AG04450 (cell line): ENCODE measurements at regions not wholly inside any gene's neighbourhood (a gene's known extent, or its start where the extent isn't known, plus 50 kb on each side); places are given as distances from the start of the nearest gene placed in this dataset.

Experiments
- CTCF ChIA-PET: fragments of 300-600, 350-600 bp; formaldehyde crosslinking; extraction: SDS; loops from one replicate; lab custom pipeline; 2022; ENCODE audit warnings: antibody characterized with exemption, inconsistent platforms; lab: Charles Lee
- POLR2A ChIA-PET: fragments of 350-600 bp; formaldehyde crosslinking; extraction: SDS; loops from one replicate; lab custom pipeline; 2021; ENCODE audit warnings: antibody characterized with exemption, inconsistent platforms; lab: Yijun Ruan, JAX
- DNase-seq: peaks from one replicate; pipeline ENCODE4 v3.0.0-alpha.2; 2011; ENCODE audit warnings: low read depth, low spot score
- H3K27ac ChIP-seq: one replicate; pipeline ENCODE4 v1.5.1; 2012; ENCODE audit warnings: low read depth, low read length, control low read depth
- H3K27me3 ChIP-seq: one replicate; pipeline ENCODE4 v1.6.0; 2012; ENCODE audit warnings: low read length; ENCODE audit not compliant: control insufficient read depth, insufficient read depth
- H3K4me3 ChIP-seq: 2 replicates; pipeline ENCODE4 v1.5.1; 2011; ENCODE audit warnings: mild to moderate bottlenecking, low read depth, low read length, control low read depth
- H3K9me3 ChIP-seq: 2 replicates; pipeline ENCODE4 v1.5.1; 2012; ENCODE audit warnings: low read length; ENCODE audit not compliant: control insufficient read depth, insufficient read depth
- TF ChIP-seq, protein P1 (sequence below): IDR thresholded peaks from 2 replicates; pipeline ENCODE4 v1.5.1; 2011; ENCODE audit warnings: low read depth, low read length, control low read depth, inconsistent platforms

DNA sequence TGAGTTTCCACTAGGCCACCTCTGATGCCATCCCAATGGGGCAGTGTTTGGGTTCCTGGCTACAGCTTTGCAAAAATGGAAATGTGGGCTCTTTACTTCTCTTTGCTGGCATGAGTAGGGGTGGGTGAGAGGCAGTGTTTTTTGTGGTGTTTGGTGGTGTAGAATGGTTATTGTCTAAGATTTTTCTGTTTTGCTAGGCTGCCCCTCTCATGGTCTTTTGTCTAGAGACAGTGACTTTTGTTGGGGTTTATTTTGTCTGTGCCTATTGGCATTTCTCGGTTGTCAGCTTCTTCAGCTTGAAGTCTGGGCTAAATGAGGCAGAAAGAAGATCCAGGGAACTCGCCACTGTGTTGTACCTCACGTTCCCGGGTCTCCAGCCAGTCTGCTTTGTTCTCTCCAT lies 112.1 kb downstream of the CENPF start:
- Histone ChIP-seq H3K9me3 (no peaks in the 10 kb centered on the region), H3K27me3 (no peaks in the 10 kb centered on the region), H3K27ac (no peak overlapping the region), H3K4me3 (no peak overlapping the region)
- TF ChIP-seq, protein P1, sequence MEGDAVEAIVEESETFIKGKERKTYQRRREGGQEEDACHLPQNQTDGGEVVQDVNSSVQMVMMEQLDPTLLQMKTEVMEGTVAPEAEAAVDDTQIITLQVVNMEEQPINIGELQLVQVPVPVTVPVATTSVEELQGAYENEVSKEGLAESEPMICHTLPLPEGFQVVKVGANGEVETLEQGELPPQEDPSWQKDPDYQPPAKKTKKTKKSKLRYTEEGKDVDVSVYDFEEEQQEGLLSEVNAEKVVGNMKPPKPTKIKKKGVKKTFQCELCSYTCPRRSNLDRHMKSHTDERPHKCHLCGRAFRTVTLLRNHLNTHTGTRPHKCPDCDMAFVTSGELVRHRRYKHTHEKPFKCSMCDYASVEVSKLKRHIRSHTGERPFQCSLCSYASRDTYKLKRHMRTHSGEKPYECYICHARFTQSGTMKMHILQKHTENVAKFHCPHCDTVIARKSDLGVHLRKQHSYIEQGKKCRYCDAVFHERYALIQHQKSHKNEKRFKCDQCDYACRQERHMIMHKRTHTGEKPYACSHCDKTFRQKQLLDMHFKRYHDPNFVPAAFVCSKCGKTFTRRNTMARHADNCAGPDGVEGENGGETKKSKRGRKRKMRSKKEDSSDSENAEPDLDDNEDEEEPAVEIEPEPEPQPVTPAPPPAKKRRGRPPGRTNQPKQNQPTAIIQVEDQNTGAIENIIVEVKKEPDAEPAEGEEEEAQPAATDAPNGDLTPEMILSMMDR: no peak
- ChIA-PET POLR2A (no interaction called here), CTCF (no interaction called here)
- DNase-seq: no peak

DNA sequence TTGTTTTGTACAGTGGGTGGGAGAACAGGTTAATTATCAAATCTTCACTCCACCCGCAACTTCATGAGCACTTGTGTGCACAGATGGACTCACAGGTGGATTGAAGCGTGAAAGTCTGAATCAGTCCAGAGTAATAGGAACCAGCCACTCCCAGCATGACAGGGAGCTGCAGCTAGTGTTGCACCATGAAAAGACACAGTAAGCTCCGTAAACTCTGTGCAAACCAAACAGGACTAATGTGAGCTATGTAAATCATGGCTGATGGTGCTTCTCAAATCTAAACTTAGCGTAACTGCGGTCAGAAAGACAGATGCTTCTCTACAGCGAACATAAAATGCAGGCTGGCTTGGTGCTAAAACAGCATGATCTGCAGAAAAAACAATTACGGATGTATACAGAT lies 114.4 kb downstream of the CENPF start:
- DNase-seq: no peak
- H3K9me3 ChIP-seq: no peaks in the 10 kb centered on the region
- POLR2A ChIA-PET: interaction anchor here (0.6 kb wide), 1 partner anchor 19 kb away, joined by 12 read pairs; no protein-coding TSS in a partner anchor
- no peak overlapping the region for H3K27ac ChIP-seq
- no peak overlapping the region for H3K4me3 ChIP-seq
- CTCF ChIA-PET: interaction anchor here (1.3 kb wide), 1 partner anchor 429 kb away, joined by 6 read pairs; no protein-coding TSS in a partner anchor
- no peaks in the 10 kb centered on the region for H3K27me3 ChIP-seq
- TF ChIP-seq, protein P1: no peak

DNA sequence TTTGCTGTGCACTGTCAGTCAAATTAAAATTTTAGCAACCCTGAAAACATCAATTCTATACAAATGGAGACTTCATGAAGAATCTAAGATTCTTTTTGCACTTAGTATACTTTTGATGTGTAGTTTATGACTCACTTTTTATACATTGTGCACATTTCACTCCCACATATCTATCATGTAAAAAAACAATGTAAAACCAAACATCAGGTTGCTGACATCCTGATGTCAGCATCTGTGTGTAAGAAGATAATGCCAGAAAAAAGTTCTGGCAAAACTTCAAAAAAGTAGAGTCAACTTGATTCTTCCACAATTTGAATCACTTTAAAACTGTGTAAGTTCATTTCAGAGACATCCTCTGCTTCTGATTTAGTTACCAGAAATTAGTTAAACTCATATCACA lies 115.7 kb downstream of the CENPF start:
- Histone ChIP-seq H3K9me3 (no peaks in the 10 kb centered on the region), H3K27me3 (no peaks in the 10 kb centered on the region), H3K4me3 (no peak overlapping the region), H3K27ac (no peak overlapping the region)
- POLR2A ChIA-PET: no interaction called here
- peak; percentile 39 for DNase-seq
- CTCF ChIA-PET: no interaction called here
- TF ChIP-seq, protein P1: no peak

DNA sequence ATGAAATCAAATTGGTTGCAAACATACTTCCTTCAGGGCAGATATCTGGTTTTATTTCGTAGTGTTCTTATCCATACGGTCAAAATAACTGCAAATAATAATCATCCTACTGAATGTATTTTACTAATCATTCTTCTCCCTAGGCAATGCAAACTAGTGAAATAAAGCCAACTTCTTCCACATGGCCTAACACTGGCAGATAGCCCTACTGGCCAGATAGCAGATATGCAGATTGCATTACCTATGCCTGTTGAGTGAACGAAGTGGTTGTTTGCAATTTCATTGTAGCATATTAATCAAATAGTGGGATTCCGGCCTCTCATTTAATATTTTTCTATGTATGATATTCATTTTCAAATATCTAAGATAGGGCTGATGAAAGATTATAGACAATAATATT lies 116.2 kb downstream of the CENPF start:
- POLR2A ChIA-PET: no interaction called here
- Histone ChIP-seq H3K27ac (no peak overlapping the region), H3K27me3 (no peaks in the 10 kb centered on the region), H3K4me3 (no peak overlapping the region), H3K9me3 (no peaks in the 10 kb centered on the region)
- CTCF ChIA-PET: no interaction called here
- TF ChIP-seq, protein P1: peak; percentile 38
- DNase-seq: no peak

DNA sequence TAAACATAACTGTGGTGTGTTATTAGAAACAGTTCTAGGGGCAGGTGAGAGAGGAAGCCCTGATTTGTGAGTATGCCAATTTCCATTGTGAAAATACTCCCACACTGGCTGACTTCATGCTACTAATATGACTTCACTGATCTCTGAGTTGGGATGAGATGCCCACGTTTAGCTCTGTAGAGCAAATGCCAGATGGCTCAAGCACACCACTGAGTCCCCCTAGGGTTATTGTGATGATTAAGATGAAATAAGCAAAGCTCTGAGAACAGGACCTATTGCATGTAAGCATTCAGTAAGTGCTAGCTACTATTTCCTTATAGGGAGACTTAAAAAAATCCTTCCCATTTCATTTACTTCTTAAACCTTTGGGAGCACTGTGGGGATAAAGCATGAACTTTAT lies 117.6 kb downstream of the CENPF start:
- no peak overlapping the region for H3K4me3 ChIP-seq
- no peak overlapping the region for H3K27ac ChIP-seq
- no peaks in the 10 kb centered on the region for H3K9me3 ChIP-seq
- H3K27me3 ChIP-seq: no peaks in the 10 kb centered on the region
- ChIA-PET CTCF (interaction anchor here (0.9 to 1.1 kb wide), 4 partner anchors 11 to 364 kb away, joined by 3 to 4 read pairs (median 3); no protein-coding TSS in a partner anchor), POLR2A (no interaction called here)
- TF ChIP-seq, protein P1: no peak
- DNase-seq: peak; percentile 32
